Activated naive CD4-positive, alpha-beta T cell treated with anti-CD3 and anti-CD28 coated beads for 36 hours (primary cell): ENCODE measurements at regions not wholly inside any gene's neighbourhood (a gene's known extent, or its start where the extent isn't known, plus 50 kb on each side); places are given as distances from the start of the nearest gene placed in this dataset.

Source experiments
- CTCF ChIA-PET: fragments of 350-600 bp; sonication (Branson Sonifier 250); formaldehyde crosslinking; loops from one replicate; lab custom pipeline; 2021; ENCODE audit warnings: antibody characterized with exemption; lab: Charles Lee
- DNase-seq: peaks from one replicate; pipeline ENCODE4 v3.0.0-alpha.2; 2020
- H3K27ac Mint-ChIP-seq: one replicate; pipeline ENCODE4 v1.8.0; 2021; ENCODE audit warnings: mild to moderate bottlenecking, mixed read lengths
- H3K27me3 Mint-ChIP-seq: one replicate; pipeline ENCODE4 v1.8.0; 2021; ENCODE audit warnings: low read depth, mixed read lengths
- H3K36me3 Mint-ChIP-seq: one replicate; pipeline ENCODE4 v1.8.0; 2021; ENCODE audit warnings: low read depth, mixed read lengths
- H3K4me1 Mint-ChIP-seq: one replicate; pipeline ENCODE4 v1.8.0; 2021; ENCODE audit warnings: low read depth, mixed read lengths
- H3K4me3 Mint-ChIP-seq: one replicate; pipeline ENCODE4 v1.8.0; 2021; ENCODE audit warnings: mild to moderate bottlenecking, moderate library complexity, mixed read lengths
- H3K9me3 Mint-ChIP-seq: one replicate; pipeline ENCODE4 v1.8.0; 2021; ENCODE audit warnings: mixed read lengths
- intact Hi-C: fragments of 100-400 bp; cut with micrococcal nuclease; formaldehyde crosslinking; loops from one replicate; pipeline ENCODE4 v1.15.1; 2023

GRCh38 chr11:92865352-92865751 is 104.1 kb upstream of the MTNR1B start:
- intact Hi-C loops, result no loop called here
- no peak for DNase-seq
- H3K9me3 Mint-ChIP-seq, result no peaks in the 10 kb centered on the region
- no peak overlapping the region for H3K4me3 Mint-ChIP-seq
- no peaks in the 10 kb centered on the region for H3K4me1 Mint-ChIP-seq
- no peaks in the 10 kb centered on the region for H3K36me3 Mint-ChIP-seq
- no peaks in the 10 kb centered on the region for H3K27me3 Mint-ChIP-seq
- no peak overlapping the region for H3K27ac Mint-ChIP-seq
- CTCF ChIA-PET, result no interaction called here

GRCh38 chr11:92866679-92867282 is 102.7 kb upstream of the MTNR1B start:
- Mint-ChIP-seq H3K36me3 (no peaks in the 10 kb centered on the region), H3K27ac (no peak overlapping the region), H3K4me3 (no peak overlapping the region), H3K27me3 (no peaks in the 10 kb centered on the region), H3K4me1 (no peaks in the 10 kb centered on the region), H3K9me3 (no peaks in the 10 kb centered on the region)
- DNase-seq, result no peak
- intact Hi-C loops, result no loop called here
- CTCF ChIA-PET, result no interaction called here

GRCh38 chr11:92867913-92868619 is 101.4 kb upstream of the MTNR1B start:
- Mint-ChIP-seq H3K4me3 (no peak overlapping the region), H3K27me3 (no peaks in the 10 kb centered on the region), H3K36me3 (no peaks in the 10 kb centered on the region), H3K9me3 (no peaks in the 10 kb centered on the region), H3K27ac (no peak overlapping the region), H3K4me1 (no peaks in the 10 kb centered on the region)
- intact Hi-C loops, result no loop called here
- no peak for DNase-seq
- CTCF ChIA-PET, result no interaction called here

GRCh38 chr11:92869716-92870115 is 99.7 kb upstream of the MTNR1B start:
- DNase-seq, result no peak
- Mint-ChIP-seq H3K4me3 (no peak overlapping the region), H3K27me3 (no peaks in the 10 kb centered on the region), H3K4me1 (no peaks in the 10 kb centered on the region), H3K36me3 (no peaks in the 10 kb centered on the region), H3K27ac (no peak overlapping the region), H3K9me3 (no peaks in the 10 kb centered on the region)
- intact Hi-C loops, result no loop called here
- CTCF ChIA-PET, result no interaction called here

- DNase-seq, result no peak
- H3K4me3 Mint-ChIP-seq, result no peak overlapping the region
- no peaks in the 10 kb centered on the region for H3K4me1 Mint-ChIP-seq
- no peaks in the 10 kb centered on the region for H3K9me3 Mint-ChIP-seq
- CTCF ChIA-PET, result no interaction called here
- intact Hi-C loops, result no loop called here
- H3K36me3 Mint-ChIP-seq, result no peaks in the 10 kb centered on the region
- H3K27me3 Mint-ChIP-seq, result peaks cover 2% of the 10 kb centered on the region
- H3K27ac Mint-ChIP-seq, result no peak overlapping the region
Measured at GRCh38 chr11:92870196-92870832, 99.1 kb upstream of the MTNR1B start.

GRCh38 chr11:92873551-92873950 is 95.9 kb upstream of the MTNR1B start:
- Mint-ChIP-seq H3K27ac (no peak overlapping the region), H3K4me1 (no peaks in the 10 kb centered on the region), H3K9me3 (no peaks in the 10 kb centered on the region), H3K4me3 (no peak overlapping the region), H3K36me3 (no peaks in the 10 kb centered on the region), H3K27me3 (peaks cover 7% of the 10 kb centered on the region)
- intact Hi-C loops, result no loop called here
- CTCF ChIA-PET, result no interaction called here
- no peak for DNase-seq

GRCh38 chr11:92875473-92875872 is 94.0 kb upstream of the MTNR1B start:
- Mint-ChIP-seq H3K4me3 (no peak overlapping the region), H3K4me1 (no peaks in the 10 kb centered on the region), H3K9me3 (no peaks in the 10 kb centered on the region), H3K27me3 (peaks cover 7% of the 10 kb centered on the region), H3K27ac (no peak overlapping the region), H3K36me3 (no peaks in the 10 kb centered on the region)
- CTCF ChIA-PET, result no interaction called here
- intact Hi-C loops, result no loop called here
- no peak for DNase-seq

- Mint-ChIP-seq H3K4me1 (no peaks in the 10 kb centered on the region), H3K36me3 (no peaks in the 10 kb centered on the region), H3K9me3 (no peaks in the 10 kb centered on the region), H3K27me3 (peaks cover 7% of the 10 kb centered on the region), H3K4me3 (no peak overlapping the region), H3K27ac (no peak overlapping the region)
- DNase-seq, result no peak
- CTCF ChIA-PET, result no interaction called here
- intact Hi-C loops, result no loop called here
Measured at GRCh38 chr11:92879086-92879485, 90.4 kb upstream of the MTNR1B start.

- Mint-ChIP-seq H3K4me1 (no peaks in the 10 kb centered on the region), H3K36me3 (no peaks in the 10 kb centered on the region), H3K27ac (no peak overlapping the region), H3K27me3 (peaks cover 5% of the 10 kb centered on the region), H3K9me3 (no peaks in the 10 kb centered on the region), H3K4me3 (no peak overlapping the region)
- DNase-seq, result no peak
- intact Hi-C loops, result no loop called here
- CTCF ChIA-PET, result no interaction called here
Measured at GRCh38 chr11:92880381-92880780, 89.1 kb upstream of the MTNR1B start.

- Mint-ChIP-seq H3K36me3 (no peaks in the 10 kb centered on the region), H3K9me3 (no peaks in the 10 kb centered on the region), H3K27me3 (peaks cover 2% of the 10 kb centered on the region), H3K27ac (no peak overlapping the region), H3K4me1 (no peaks in the 10 kb centered on the region), H3K4me3 (no peak overlapping the region)
- DNase-seq, result no peak
- intact Hi-C loops, result no loop called here
- CTCF ChIA-PET, result no interaction called here
Measured at GRCh38 chr11:92881940-92882450, 87.5 kb upstream of the MTNR1B start.

GRCh38 chr11:92882828-92883611 is 86.4 kb upstream of the MTNR1B start:
- H3K27me3 Mint-ChIP-seq, result peaks cover 2% of the 10 kb centered on the region
- no peaks in the 10 kb centered on the region for H3K9me3 Mint-ChIP-seq
- H3K4me1 Mint-ChIP-seq, result no peaks in the 10 kb centered on the region
- CTCF ChIA-PET, result no interaction called here
- no peaks in the 10 kb centered on the region for H3K36me3 Mint-ChIP-seq
- DNase-seq, result no peak
- intact Hi-C loops, result no loop called here
- no peak overlapping the region for H3K4me3 Mint-ChIP-seq
- no peak overlapping the region for H3K27ac Mint-ChIP-seq

GRCh38 chr11:92885600-92885999 is 83.9 kb upstream of the MTNR1B start:
- no peaks in the 10 kb centered on the region for H3K9me3 Mint-ChIP-seq
- intact Hi-C loops, result no loop called here
- no peak overlapping the region for H3K4me3 Mint-ChIP-seq
- H3K27me3 Mint-ChIP-seq, result peaks cover 2% of the 10 kb centered on the region
- no peaks in the 10 kb centered on the region for H3K36me3 Mint-ChIP-seq
- no peak overlapping the region for H3K27ac Mint-ChIP-seq
- DNase-seq, result no peak
- CTCF ChIA-PET, result interaction anchor here (0.6 to 0.7 kb wide), 3 partner anchors 17 to 1902 kb away, joined by 3 to 4 read pairs (median 3); no protein-coding TSS in a partner anchor
- H3K4me1 Mint-ChIP-seq, result no peaks in the 10 kb centered on the region
